Ishikawa (cell line): ENCODE measurements at regions not wholly inside any gene's neighbourhood (a gene's known extent, or its start where the extent isn't known, plus 50 kb on each side); places are given as distances from the start of the nearest gene placed in this dataset.

Source experiments
- CREB1 ChIP-seq: IDR thresholded peaks from 2 replicates; pipeline ENCODE4 v1.6.1; 2012; ENCODE audit warnings: low read depth
- EGR1 ChIP-seq: IDR thresholded peaks from 2 replicates; pipeline ENCODE4 v1.6.1; 2012
- EP300 ChIP-seq: IDR thresholded peaks from 2 replicates; pipeline ENCODE4 v1.6.1; 2012; ENCODE audit warnings: borderline replicate concordance
- NFIC ChIP-seq: IDR thresholded peaks from 2 replicates; pipeline ENCODE4 v1.6.1; 2012
- TAF1 ChIP-seq: IDR thresholded peaks from 2 replicates; pipeline ENCODE4 v1.6.1; 2012; ENCODE audit warnings: low read depth, mild to moderate bottlenecking
- TF ChIP-seq, protein P1 (sequence below): IDR thresholded peaks from 2 replicates; pipeline ENCODE4 v1.6.1; 2012

DNA sequence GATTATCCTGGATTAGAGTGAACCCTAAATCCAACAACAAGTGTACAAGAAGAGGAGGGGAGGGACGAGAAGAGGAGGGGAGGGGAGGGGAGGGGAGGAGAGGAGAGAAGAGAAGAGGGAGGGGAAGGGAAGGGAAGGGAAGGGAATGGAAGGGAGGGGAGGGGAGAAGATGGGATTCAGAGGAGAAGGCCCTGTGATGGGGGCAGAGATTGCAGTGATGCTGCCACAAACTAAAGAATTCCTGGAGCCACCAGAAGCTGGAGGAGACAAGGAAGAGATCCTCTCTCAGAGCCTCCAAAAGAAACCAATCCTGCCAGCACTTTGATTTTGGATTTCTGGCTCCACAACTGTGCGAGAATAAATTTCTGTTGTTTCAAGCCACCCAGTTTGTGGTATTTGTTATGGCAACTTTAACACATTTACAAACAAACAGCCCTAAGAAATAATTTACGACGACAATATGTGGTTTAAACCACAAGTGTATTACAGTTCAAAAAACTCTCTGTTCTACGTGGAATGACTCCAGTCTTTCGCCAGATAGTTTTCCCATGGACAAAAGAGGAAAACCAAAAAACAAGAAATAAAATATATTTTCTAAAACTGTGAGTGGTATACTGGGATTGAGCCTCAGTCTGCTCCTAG, 235.4 kb downstream of the HDGFL1 start:
- TF ChIP-seq EGR1 (no peak), EP300 (no peak), TAF1 (no peak), CREB1 (no peak), NFIC (no peak)
- TF ChIP-seq, protein P1, sequence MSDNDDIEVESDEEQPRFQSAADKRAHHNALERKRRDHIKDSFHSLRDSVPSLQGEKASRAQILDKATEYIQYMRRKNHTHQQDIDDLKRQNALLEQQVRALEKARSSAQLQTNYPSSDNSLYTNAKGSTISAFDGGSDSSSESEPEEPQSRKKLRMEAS, result no peak
